Adrenal gland (tissue), 9 donors: ENCODE measurements at regions not wholly inside any gene's neighbourhood (a gene's known extent, or its start where the extent isn't known, plus 50 kb on each side); places are given as distances from the start of the nearest gene placed in this dataset.

Experiments
- DNase-seq, 7 donors: peaks; one replicate each; pipeline ENCODE4 v3.0.0-alpha.2; 2019 to 2020
- H3K27ac ChIP-seq, 5 donors: fragments of 200-600 bp; sonication (generic) in 4 of 5; 1 replicate in 3 of 5; 2 replicates in 2 of 5; pipeline versions ENCODE4 v1.5.1 to v1.8.0; 2016 to 2020; ENCODE audit warnings: mild to moderate bottlenecking in 1 of 5
- H3K27me3 ChIP-seq: fragments of 200-600 bp; 2 replicates; pipeline ENCODE4 v1.8.0; 2021
- H3K36me3 ChIP-seq, 2 donors: fragments of 200-600 bp; replicated peaks in 1 of 2; 1 replicate in 1 of 2; 2 replicates in 1 of 2; pipeline versions ENCODE4 v1.5.1 to v1.8.0; 2018 to 2022
- H3K4me1 ChIP-seq, 2 donors: fragments of 200-600 bp; replicated peaks in 1 of 2; 1 replicate in 1 of 2; 2 replicates in 1 of 2; pipeline versions ENCODE4 v1.5.1 to v1.8.0; 2018 to 2021
- H3K4me3 ChIP-seq, 4 donors: fragments of 200-600 bp; sonication (generic) in 3 of 4; one replicate each; pipeline ENCODE4 v1.5.1; 2016 to 2018
- H3K9me3 ChIP-seq, 3 donors: fragments of 200-600 bp; sonication (generic) in 1 of 3; replicated peaks in 1 of 3; 1 replicate in 2 of 3; 2 replicates in 1 of 3; pipeline versions ENCODE4 v1.5.1 to v1.8.0; 2016 to 2021
- CTCF ChIP-seq, 6 experiments: fragments of 450-650 bp in 4 of 6; fragments of 200-600 bp in 2 of 6; sonication (generic) in 1 of 6; IDR thresholded peaks; 1 replicate in 5 of 6; 2 replicates in 1 of 6; pipeline versions ENCODE4 v1.5.1 to v1.8.0; 2016 to 2021; ENCODE audit warnings: antibody characterized with exemption in 6 of 6, mild to moderate bottlenecking in 2 of 6, moderate library complexity in 1 of 6
- POLR2A ChIP-seq, 2 donors: fragments of 450-650 bp; IDR thresholded peaks; one replicate each; pipeline ENCODE4 v1.6.1; 2017; ENCODE audit warnings: antibody characterized with exemption in 2 of 2, mild to moderate bottlenecking in 2 of 2, moderate library complexity in 1 of 2
- WGBS, 4 donors: extraction: QIAGEN DNeasy Blood & Tissue Kit in 2 of 4; methylation state at CpG; one replicate each; pipeline versions ENCODE4 v1.1.5 to v1.1.7; 2013 to 2017; 5-methylcytosine and 5-hydroxymethylcytosine counted together
- intact Hi-C, 2 donors: fragments of 100-400 bp; cut with DNase I; formaldehyde crosslinking; loops; one replicate each; pipeline versions ENCODE4 v1.14.1 to v1.15.0; 2022 to 2023
- donor health status: healthy with polysubstance abuse.
- donor health status: Bipolar disorder and iron deficiency.
- donor health status: DM: yes; HTN: yes; CAD: no.
- donor health status: DM: no; HTN: no; CAD: no.
- donor health status: DM: no; HTN: no; CAD: no.

- no peak for DNase-seq
- Histone ChIP-seq H3K4me1 (peaks cover 0 to 17% of the 10 kb centered on the region in 2 donors), H3K9me3 (peaks cover 0 to 3% (median 0%) of the 10 kb centered on the region in 3 donors), H3K36me3 (no peaks in the 10 kb centered on the region), H3K27me3 (no peaks in the 10 kb centered on the region), H3K4me3 (no peak overlapping the region), H3K27ac (no peak overlapping the region)
- TF ChIP-seq CTCF (IDR thresholded peaks at IDR 0.05) (no peak), POLR2A (IDR thresholded peaks at IDR 0.05) (no peak)
- WGBS, 4 donors, result 58 to 70% (median 66%) methylated on average over 4 of the region's 4 CpGs
- intact Hi-C loops, result no loop called here
These were observed 182.0 kb upstream of the PHYHIPL start for GRCh38 chr10:58994226-58995057.

- 43 to 49% (median 48%) methylated on average over 6 of the region's 6 CpGs for WGBS, 4 donors
- H3K4me1 ChIP-seq, result peaks cover 0 to 17% of the 10 kb centered on the region in 2 donors
- H3K27ac ChIP-seq, result no peak overlapping the region
- no peaks in the 10 kb centered on the region for H3K36me3 ChIP-seq
- H3K9me3 ChIP-seq, result no peaks in the 10 kb centered on the region
- no peak overlapping the region for H3K4me3 ChIP-seq
- DNase-seq, result no peak
- TF ChIP-seq POLR2A (IDR thresholded peaks at IDR 0.05) (no peak), CTCF (IDR thresholded peaks at IDR 0.05) (no peak)
- H3K27me3 ChIP-seq, result no peaks in the 10 kb centered on the region
- intact Hi-C loops, result no loop called here
These were observed 181.3 kb upstream of the PHYHIPL start for GRCh38 chr10:58995058-58995596.

GRCh38 chr10:58996063-58996462 is 180.4 kb upstream of the PHYHIPL start:
- DNase-seq, result no peak
- Histone ChIP-seq H3K36me3 (no peaks in the 10 kb centered on the region), H3K4me1 (peaks cover 0 to 17% of the 10 kb centered on the region in 2 donors), H3K4me3 (no peak overlapping the region), H3K9me3 (no peaks in the 10 kb centered on the region), H3K27me3 (no peaks in the 10 kb centered on the region), H3K27ac (no peak overlapping the region)
- intact Hi-C loops, result no loop called here
- 90 to 93% (median 93%) methylated on average over 2 of the region's 2 CpGs for WGBS, 4 donors
- TF ChIP-seq POLR2A (IDR thresholded peaks at IDR 0.05) (no peak), CTCF (IDR thresholded peaks at IDR 0.05) (no peak)

- TF ChIP-seq POLR2A (IDR thresholded peaks at IDR 0.05) (no peak), CTCF (IDR thresholded peaks at IDR 0.05) (no peak)
- Histone ChIP-seq H3K36me3 (no peaks in the 10 kb centered on the region), H3K27ac (no peak overlapping the region), H3K9me3 (no peaks in the 10 kb centered on the region), H3K27me3 (no peaks in the 10 kb centered on the region), H3K4me3 (no peak overlapping the region), H3K4me1 (peaks cover 0 to 17% of the 10 kb centered on the region in 2 donors)
- 97 to 100% (median 97%) methylated on average over 2 of the region's 2 CpGs for WGBS, 4 donors
- intact Hi-C loops, result no loop called here
- no peak for DNase-seq
These were observed 179.6 kb upstream of the PHYHIPL start for GRCh38 chr10:58996866-58997265.
